Ovary (tissue), 7 donors: ENCODE measurements at regions not wholly inside any gene's neighbourhood (a gene's known extent, or its start where the extent isn't known, plus 50 kb on each side); places are given as distances from the start of the nearest gene placed in this dataset.

ENCODE experiments used
- DNase-seq, 5 donors: peaks; one replicate each; pipeline ENCODE4 v3.0.0-alpha.2; 2019 to 2020
- H3K27ac ChIP-seq, 2 donors: fragments of 200-600 bp; one replicate each; pipeline versions ENCODE4 v1.5.1 to v1.8.0; 2019 to 2022
- H3K27me3 ChIP-seq: fragments of 200-600 bp; one replicate; pipeline ENCODE4 v1.8.0; 2022
- H3K36me3 ChIP-seq: fragments of 200-600 bp; sonication (generic); one replicate; pipeline ENCODE4 v1.5.1; 2019
- H3K4me1 ChIP-seq: one replicate; pipeline ENCODE4 v1.8.1; 2013; ENCODE audit warnings: mild to moderate bottlenecking, moderate library complexity; ENCODE audit not compliant: insufficient read depth
- H3K4me3 ChIP-seq: fragments of 200-600 bp; sonication (generic); one replicate; pipeline ENCODE4 v1.5.1; 2017
- H3K9me3 ChIP-seq, 2 donors: fragments of 200-600 bp in 1 of 2; sonication (generic) in 1 of 2; one replicate each; pipeline versions ENCODE4 v1.5.1 to v1.8.1; 2013 to 2019; ENCODE audit warnings: mild to moderate bottlenecking in 1 of 2, moderate library complexity in 1 of 2
- EP300 ChIP-seq: sonication (generic); formaldehyde crosslinking; IDR thresholded peaks from one replicate; pipeline ENCODE4 v1.6.1; 2017; ENCODE audit warnings: antibody characterized with exemption
- POLR2A ChIP-seq: fragments of 450-650 bp; IDR thresholded peaks from one replicate; pipeline ENCODE4 v1.6.1; 2017; ENCODE audit warnings: antibody characterized with exemption, mild to moderate bottlenecking, moderate library complexity
- WGBS, 3 donors: extraction: QIAGEN DNeasy Blood & Tissue Kit in 1 of 3; methylation state at CpG; one replicate each; pipeline versions ENCODE4 v1.1.5 to v1.1.7; 2013 to 2017; 5-methylcytosine and 5-hydroxymethylcytosine counted together
- intact Hi-C, 4 donors: fragments of 100-400 bp; cut with DNase I; formaldehyde crosslinking; loops; one replicate each; pipeline versions ENCODE4 v1.11.0 to v1.15.1; 2022 to 2023
- TF ChIP-seq, protein P1 (sequence below), 3 donors: fragments of 450-650 bp in 2 of 3; fragments of 200-600 bp in 1 of 3; IDR thresholded peaks; one replicate each; pipeline versions ENCODE4 v1.5.1 to v1.8.0; 2016 to 2022; ENCODE audit warnings: antibody characterized with exemption in 3 of 3, mild to moderate bottlenecking in 1 of 3
- donor health status: DM: no; HTN: no; CAD: no; lungs with moderate emphysema.
- donor health status: DM: no; HTN: no; CAD: no.
- donor health status: Bipolar disorder and iron deficiency.
- donor health status: DM: no; HTN: no; CAD: no.
- donor health status: DM: yes; HTN: yes; CAD: no.

DNA sequence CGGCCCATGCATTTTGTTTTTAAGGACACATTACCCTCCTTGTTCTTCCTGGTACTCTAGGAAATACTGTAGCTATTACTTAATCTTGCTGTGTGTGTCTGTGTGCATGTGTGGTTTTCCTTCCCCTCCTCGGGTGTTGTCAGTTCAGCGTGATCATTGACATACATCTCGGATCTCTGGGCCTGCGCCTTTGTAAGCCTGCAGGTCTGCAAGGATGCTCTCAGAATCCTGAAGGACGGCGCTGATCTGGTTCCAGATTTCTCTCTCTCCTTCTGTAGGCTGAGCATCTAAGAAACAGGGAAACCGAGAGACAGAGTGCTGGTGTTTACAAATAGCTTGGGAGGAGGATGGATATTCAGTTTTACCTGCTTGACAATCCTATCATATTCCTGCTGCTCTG, 100.2 kb downstream of the CYRIA start:
- Histone ChIP-seq H3K9me3 (no peaks in the 10 kb centered on the region), H3K36me3 (no peaks in the 10 kb centered on the region), H3K27me3 (no peaks in the 10 kb centered on the region), H3K4me3 (no peak overlapping the region), H3K4me1 (peaks cover 2% of the 10 kb centered on the region), H3K27ac (no peak overlapping the region)
- intact Hi-C loops = no loop called here
- TF ChIP-seq EP300 (no peak), POLR2A (no peak)
- TF ChIP-seq, protein P1, sequence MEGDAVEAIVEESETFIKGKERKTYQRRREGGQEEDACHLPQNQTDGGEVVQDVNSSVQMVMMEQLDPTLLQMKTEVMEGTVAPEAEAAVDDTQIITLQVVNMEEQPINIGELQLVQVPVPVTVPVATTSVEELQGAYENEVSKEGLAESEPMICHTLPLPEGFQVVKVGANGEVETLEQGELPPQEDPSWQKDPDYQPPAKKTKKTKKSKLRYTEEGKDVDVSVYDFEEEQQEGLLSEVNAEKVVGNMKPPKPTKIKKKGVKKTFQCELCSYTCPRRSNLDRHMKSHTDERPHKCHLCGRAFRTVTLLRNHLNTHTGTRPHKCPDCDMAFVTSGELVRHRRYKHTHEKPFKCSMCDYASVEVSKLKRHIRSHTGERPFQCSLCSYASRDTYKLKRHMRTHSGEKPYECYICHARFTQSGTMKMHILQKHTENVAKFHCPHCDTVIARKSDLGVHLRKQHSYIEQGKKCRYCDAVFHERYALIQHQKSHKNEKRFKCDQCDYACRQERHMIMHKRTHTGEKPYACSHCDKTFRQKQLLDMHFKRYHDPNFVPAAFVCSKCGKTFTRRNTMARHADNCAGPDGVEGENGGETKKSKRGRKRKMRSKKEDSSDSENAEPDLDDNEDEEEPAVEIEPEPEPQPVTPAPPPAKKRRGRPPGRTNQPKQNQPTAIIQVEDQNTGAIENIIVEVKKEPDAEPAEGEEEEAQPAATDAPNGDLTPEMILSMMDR (IDR thresholded peaks at IDR 0.05) = no peak
- 88 to 95% (median 92%) methylated on average over 8 of the region's 8 CpGs for WGBS, 3 donors
- no peak for DNase-seq

DNA sequence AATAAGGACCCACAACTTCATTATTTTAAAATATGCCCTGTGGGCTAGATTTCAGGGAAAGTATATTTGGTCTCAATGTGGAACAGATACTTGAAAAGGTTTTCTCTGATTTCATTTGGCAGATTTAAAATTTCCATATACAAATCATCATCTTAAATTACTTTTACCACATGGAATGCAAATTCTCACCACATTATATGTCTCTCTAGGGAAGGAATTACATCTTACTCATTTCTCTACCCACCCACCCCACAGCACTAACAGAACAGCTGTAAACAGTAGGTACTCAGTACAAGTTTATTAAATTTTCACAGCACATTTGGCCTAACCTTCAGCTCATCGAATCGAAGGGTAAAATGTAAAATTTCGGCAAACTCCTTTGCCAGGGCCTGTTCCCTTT, 104.0 kb downstream of the CYRIA start:
- intact Hi-C loops = no loop called here
- no peak for DNase-seq
- H3K36me3 ChIP-seq = no peaks in the 10 kb centered on the region
- H3K27me3 ChIP-seq = no peaks in the 10 kb centered on the region
- H3K9me3 ChIP-seq = no peaks in the 10 kb centered on the region
- no peak overlapping the region for H3K4me3 ChIP-seq
- no peaks in the 10 kb centered on the region for H3K4me1 ChIP-seq
- WGBS, 3 donors = 90 to 98% (median 97%) methylated on average over 3 of the region's 3 CpGs
- TF ChIP-seq POLR2A = no peak
- no peak for TF ChIP-seq EP300
- TF ChIP-seq, protein P1 (IDR thresholded peaks at IDR 0.05) = no peak
- no peak overlapping the region for H3K27ac ChIP-seq

DNA sequence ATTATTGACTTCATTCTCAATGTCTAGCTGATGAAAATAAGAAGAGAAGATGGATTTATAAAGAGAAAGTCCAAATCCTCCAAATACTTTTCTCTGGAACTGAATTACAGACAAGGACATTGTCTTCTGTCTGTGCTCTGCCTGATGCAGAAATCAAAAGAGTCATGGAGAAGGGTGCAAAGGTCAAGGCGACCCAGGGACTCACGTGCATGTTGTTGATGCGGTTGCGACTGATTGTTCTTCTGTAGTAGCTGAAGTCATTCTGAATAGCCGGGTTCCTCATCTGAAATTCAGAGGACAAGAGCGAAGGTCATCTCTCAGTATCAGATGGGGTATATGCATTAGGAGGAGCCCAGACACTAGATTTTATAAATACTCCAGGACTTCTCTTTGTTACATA, 104.4 kb downstream of the CYRIA start:
- no peaks in the 10 kb centered on the region for H3K36me3 ChIP-seq
- TF ChIP-seq, protein P1 (IDR thresholded peaks at IDR 0.05) = no peak
- no peak for TF ChIP-seq POLR2A
- TF ChIP-seq EP300 = no peak
- no peaks in the 10 kb centered on the region for H3K27me3 ChIP-seq
- intact Hi-C loops = no loop called here
- no peak overlapping the region for H3K27ac ChIP-seq
- no peak overlapping the region for H3K4me3 ChIP-seq
- no peaks in the 10 kb centered on the region for H3K9me3 ChIP-seq
- no peak for DNase-seq
- WGBS, 3 donors = 78 to 79% (median 78%) methylated on average over 6 of the region's 6 CpGs
- H3K4me1 ChIP-seq = no peaks in the 10 kb centered on the region

DNA sequence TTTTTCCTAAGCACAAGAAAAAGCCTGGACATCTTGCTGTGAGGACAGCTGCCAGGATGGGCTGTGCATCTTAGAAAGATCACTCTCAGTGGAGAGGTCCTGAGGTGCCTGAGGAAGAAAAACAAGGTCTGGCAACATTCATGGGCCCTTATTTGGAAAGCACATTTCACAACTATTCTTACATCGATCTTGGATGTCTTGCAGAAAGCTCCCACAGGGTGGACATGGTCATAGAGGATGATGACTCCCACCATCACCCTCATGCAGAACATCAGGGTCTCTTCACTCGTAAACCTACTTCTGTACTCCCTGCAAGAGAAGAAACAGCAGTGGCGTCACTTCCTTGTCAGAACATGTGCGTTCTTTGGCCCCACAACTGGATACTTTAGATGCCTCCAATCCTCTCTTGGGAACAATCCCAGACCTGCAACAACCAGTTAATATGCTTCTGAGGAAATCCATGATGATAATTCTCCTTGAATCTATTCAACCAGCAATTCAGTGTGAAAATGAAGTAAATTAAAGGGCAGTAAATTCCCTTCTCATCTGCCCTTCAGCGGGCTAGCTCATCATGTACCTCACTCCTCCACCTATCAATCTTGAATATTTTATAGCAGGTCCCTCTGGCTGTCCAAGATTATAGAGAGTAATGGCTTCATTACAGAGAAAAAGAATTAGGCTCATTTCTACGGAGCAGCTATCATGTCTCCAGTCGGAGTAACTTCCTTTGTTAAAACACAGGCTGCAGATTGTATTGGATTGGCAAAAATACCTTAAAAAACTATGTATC, 106.2 kb downstream of the CYRIA start:
- TF ChIP-seq POLR2A (no peak), EP300 (no peak)
- TF ChIP-seq, protein P1 (IDR thresholded peaks at IDR 0.05) = no peak
- 38 to 60% (median 50%) methylated on average over 7 of the region's 7 CpGs for WGBS, 3 donors
- DNase-seq = peak in 1 of 5 donors; percentile 27
- H3K27ac ChIP-seq = no peak overlapping the region
- no peak overlapping the region for H3K4me3 ChIP-seq
- H3K9me3 ChIP-seq = no peaks in the 10 kb centered on the region
- no peaks in the 10 kb centered on the region for H3K4me1 ChIP-seq
- no peaks in the 10 kb centered on the region for H3K36me3 ChIP-seq
- intact Hi-C loops = no loop called here
- H3K27me3 ChIP-seq = no peaks in the 10 kb centered on the region
